ENCODE measurements at regions not wholly inside any gene's neighbourhood (a gene's known extent, or its start where the extent isn't known, plus 50 kb on each side); places are given as distances from the start of the nearest gene placed in this dataset.

DNA sequence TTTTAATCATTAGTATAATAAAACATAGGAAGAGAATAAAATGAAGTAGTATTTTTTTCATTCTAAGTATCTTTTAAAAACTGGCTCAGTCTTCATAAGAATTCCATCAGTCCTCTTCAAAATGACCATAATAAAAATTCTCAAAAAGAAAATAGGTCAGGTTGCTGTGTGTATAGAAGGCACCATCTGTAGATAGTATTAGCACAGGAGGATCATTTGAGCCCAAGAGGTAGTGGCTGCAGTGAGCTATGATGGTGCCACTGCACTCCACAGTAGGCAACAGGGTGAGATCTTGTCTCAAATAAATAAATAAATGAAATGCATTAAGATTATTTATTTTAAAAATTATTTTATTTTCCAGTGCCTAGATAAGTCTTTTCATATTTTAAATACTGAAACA, 475.8 kb downstream of the ZNF804A start:
- no peaks in the 10 kb centered on the region for H3K4me1 ChIP-seq (ENCODE audit: control insufficient read depth, insufficient read depth, low read length, poor library complexity, severe bottlenecking)
- H3K36me3 ChIP-seq (ENCODE audit: control insufficient read depth, insufficient read depth, low read length) = no peaks in the 10 kb centered on the region
- H3K27ac ChIP-seq (ENCODE audit: low read depth, low read length, severe bottlenecking) = no peak overlapping the region
- H3K9me3 ChIP-seq (ENCODE audit: control insufficient read depth, low read length) = no peaks in the 10 kb centered on the region
- no peak overlapping the region for H3K4me3 ChIP-seq (ENCODE audit: extremely low read depth, insufficient read depth, low read length, poor library complexity, severe bottlenecking)

DNA sequence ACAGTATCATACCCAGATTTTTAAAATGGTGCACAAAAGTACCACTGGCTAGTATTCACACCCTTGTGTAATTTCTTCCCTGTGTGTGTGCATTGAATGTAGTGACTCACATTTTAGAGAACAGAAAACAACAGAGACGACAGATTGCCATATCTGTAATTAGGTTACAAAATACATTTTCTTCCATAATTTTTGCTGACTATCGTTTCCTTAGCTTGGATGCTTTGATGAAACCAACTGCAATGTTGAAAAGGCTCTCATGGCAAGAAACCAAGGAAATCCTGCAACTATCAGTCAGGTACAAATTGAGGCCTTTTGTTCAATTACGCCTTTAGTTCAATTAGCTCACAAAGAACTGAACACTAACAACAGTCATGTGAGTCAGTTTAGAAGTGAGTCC, 484.4 kb downstream of the ZNF804A start:
- H3K4me1 ChIP-seq (ENCODE audit: control insufficient read depth, insufficient read depth, low read length, poor library complexity, severe bottlenecking) = no peaks in the 10 kb centered on the region
- H3K4me3 ChIP-seq (ENCODE audit: extremely low read depth, insufficient read depth, low read length, poor library complexity, severe bottlenecking) = no peak overlapping the region
- H3K36me3 ChIP-seq (ENCODE audit: control insufficient read depth, insufficient read depth, low read length) = no peaks in the 10 kb centered on the region
- no peak overlapping the region for H3K27ac ChIP-seq (ENCODE audit: low read depth, low read length, severe bottlenecking)
- no peaks in the 10 kb centered on the region for H3K9me3 ChIP-seq (ENCODE audit: control insufficient read depth, low read length)
- 86 to 100% methylated on average over 1 of the region's 3 CpGs for WGBS, 2 experiments (ENCODE audit: insufficient coverage in 2 of 2)

DNA sequence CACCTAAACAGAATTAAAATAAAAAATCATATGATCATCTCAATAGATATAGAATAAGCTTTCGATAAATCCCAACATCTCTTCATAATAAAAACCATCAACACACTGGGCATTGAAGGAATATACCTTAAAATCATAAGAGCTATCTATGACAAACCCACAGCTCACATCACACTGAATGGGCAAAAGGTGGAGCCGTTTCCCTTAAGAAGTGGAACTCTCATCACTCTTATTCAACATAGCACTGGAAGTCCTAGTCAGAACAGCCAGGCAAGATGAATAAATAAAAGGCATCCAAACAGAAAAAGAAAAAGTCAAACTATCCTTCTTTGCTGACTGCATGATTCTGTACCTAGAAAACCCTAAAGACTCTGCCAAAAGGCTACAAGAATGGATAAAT, 510.3 kb downstream of the ZNF804A start:
- Histone ChIP-seq H3K4me1 (ENCODE audit: control insufficient read depth, insufficient read depth, low read length, poor library complexity, severe bottlenecking) (no peaks in the 10 kb centered on the region), H3K4me3 (ENCODE audit: extremely low read depth, insufficient read depth, low read length, poor library complexity, severe bottlenecking) (no peak overlapping the region), H3K27ac (ENCODE audit: low read depth, low read length, severe bottlenecking) (no peak overlapping the region), H3K9me3 (ENCODE audit: control insufficient read depth, low read length) (no peaks in the 10 kb centered on the region), H3K36me3 (ENCODE audit: control insufficient read depth, insufficient read depth, low read length) (no peaks in the 10 kb centered on the region)
- WGBS, 2 experiments (ENCODE audit: insufficient coverage in 2 of 2) = 60% methylated on average over 1 of the region's 2 CpGs; no CpG with 5 or more reads in 1 of the 2 experiments

DNA sequence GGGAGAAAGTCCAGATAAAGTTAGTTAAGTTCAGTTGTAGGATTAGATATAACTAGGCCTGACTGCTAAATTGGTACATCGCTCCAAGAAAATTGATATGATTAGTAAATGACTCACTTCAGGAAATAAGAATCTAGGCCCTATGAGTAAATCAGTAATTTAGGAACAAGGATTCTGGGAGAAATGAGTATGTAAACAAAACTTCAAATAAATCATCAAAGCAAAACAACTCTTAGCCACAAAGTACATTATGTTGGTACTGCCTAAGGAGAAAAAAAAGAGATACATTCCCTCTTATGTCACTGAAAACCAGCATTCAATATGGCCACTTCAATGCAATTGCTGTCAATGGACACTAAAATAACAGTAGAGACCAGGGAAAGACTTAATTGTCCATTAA, 529.1 kb downstream of the ZNF804A start:
- Histone ChIP-seq H3K4me1 (ENCODE audit: control insufficient read depth, insufficient read depth, low read length, poor library complexity, severe bottlenecking) (no peaks in the 10 kb centered on the region), H3K36me3 (ENCODE audit: control insufficient read depth, insufficient read depth, low read length) (no peaks in the 10 kb centered on the region), H3K9me3 (ENCODE audit: control insufficient read depth, low read length) (no peaks in the 10 kb centered on the region), H3K4me3 (ENCODE audit: extremely low read depth, insufficient read depth, low read length, poor library complexity, severe bottlenecking) (no peak overlapping the region), H3K27ac (ENCODE audit: low read depth, low read length, severe bottlenecking) (no peak overlapping the region)
- WGBS, 2 experiments (ENCODE audit: insufficient coverage in 2 of 2) = 60% methylated on average over 1 of the region's 1 CpG; no CpG with 5 or more reads in 1 of the 2 experiments

DNA sequence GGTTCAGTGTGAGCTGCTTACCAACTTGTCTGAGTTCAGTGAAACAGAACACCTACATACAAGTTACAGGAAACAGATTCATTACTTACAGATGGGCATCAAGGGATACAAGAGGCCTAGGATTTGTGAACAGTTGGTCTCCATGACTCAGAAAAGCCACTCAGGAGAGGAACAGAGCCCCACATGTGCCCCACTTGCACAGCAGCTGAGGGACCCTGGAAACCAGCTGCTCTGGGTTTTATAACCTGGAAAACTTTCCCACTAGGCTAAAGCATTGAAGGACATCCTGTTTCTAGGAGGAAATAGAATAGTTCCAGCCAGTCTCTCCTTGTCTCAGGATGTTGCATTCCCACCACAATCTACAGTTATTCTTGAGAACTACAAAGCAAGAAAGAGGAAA, 530.0 kb downstream of the ZNF804A start:
- Histone ChIP-seq H3K4me1 (ENCODE audit: control insufficient read depth, insufficient read depth, low read length, poor library complexity, severe bottlenecking) (no peaks in the 10 kb centered on the region), H3K36me3 (ENCODE audit: control insufficient read depth, insufficient read depth, low read length) (no peaks in the 10 kb centered on the region), H3K9me3 (ENCODE audit: control insufficient read depth, low read length) (no peaks in the 10 kb centered on the region), H3K4me3 (ENCODE audit: extremely low read depth, insufficient read depth, low read length, poor library complexity, severe bottlenecking) (no peak overlapping the region), H3K27ac (ENCODE audit: low read depth, low read length, severe bottlenecking) (no peak overlapping the region)

DNA sequence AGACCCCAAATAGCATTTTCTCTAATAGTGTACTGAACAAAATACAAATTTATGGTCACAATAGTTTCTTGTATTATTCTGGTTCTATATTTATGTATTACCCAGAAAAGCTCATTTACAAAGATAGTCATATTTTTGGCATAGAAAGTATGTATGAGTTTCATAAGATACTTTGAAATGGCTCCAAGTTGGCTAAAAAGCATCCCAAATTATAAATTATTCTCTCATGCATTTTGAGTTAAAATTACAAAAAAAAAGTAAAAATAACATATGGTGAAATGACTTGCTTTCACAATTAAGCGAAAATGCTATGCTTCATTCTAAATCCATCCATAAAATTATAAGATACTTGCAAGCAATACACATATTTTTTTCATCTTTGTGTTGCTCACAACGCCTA, 530.7 kb downstream of the ZNF804A start:
- Histone ChIP-seq H3K4me1 (ENCODE audit: control insufficient read depth, insufficient read depth, low read length, poor library complexity, severe bottlenecking) (no peaks in the 10 kb centered on the region), H3K9me3 (ENCODE audit: control insufficient read depth, low read length) (no peaks in the 10 kb centered on the region), H3K4me3 (ENCODE audit: extremely low read depth, insufficient read depth, low read length, poor library complexity, severe bottlenecking) (no peak overlapping the region), H3K36me3 (ENCODE audit: control insufficient read depth, insufficient read depth, low read length) (no peaks in the 10 kb centered on the region), H3K27ac (ENCODE audit: low read depth, low read length, severe bottlenecking) (no peak overlapping the region)
- no CpG with 5 or more reads among the region's 2 CpGs for WGBS, 2 experiments (ENCODE audit: insufficient coverage in 2 of 2)

DNA sequence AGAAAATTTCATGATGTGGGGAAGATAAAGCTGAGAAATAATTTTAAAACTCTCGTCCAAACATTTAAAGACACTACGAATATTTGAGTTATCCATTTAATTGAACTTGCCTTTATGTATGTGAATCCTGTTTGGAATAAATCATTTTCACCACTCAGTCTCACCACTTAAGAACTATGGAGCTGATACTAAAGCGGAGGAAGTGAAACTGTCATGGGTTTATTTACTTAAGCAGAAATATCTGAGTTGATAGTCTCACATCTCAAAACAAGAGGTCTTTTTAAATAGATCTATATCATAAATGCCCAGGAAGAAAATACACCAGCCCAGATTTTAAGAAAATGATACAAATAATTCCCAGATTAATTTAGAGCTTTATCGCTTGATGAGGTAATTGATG, 532.4 kb downstream of the ZNF804A start:
- Histone ChIP-seq H3K27ac (ENCODE audit: low read depth, low read length, severe bottlenecking) (no peak overlapping the region), H3K36me3 (ENCODE audit: control insufficient read depth, insufficient read depth, low read length) (no peaks in the 10 kb centered on the region), H3K4me1 (ENCODE audit: control insufficient read depth, insufficient read depth, low read length, poor library complexity, severe bottlenecking) (no peaks in the 10 kb centered on the region), H3K9me3 (ENCODE audit: control insufficient read depth, low read length) (no peaks in the 10 kb centered on the region), H3K4me3 (ENCODE audit: extremely low read depth, insufficient read depth, low read length, poor library complexity, severe bottlenecking) (no peak overlapping the region)
- no CpG with 5 or more reads among the region's 4 CpGs for WGBS, 2 experiments (ENCODE audit: insufficient coverage in 2 of 2)

DNA sequence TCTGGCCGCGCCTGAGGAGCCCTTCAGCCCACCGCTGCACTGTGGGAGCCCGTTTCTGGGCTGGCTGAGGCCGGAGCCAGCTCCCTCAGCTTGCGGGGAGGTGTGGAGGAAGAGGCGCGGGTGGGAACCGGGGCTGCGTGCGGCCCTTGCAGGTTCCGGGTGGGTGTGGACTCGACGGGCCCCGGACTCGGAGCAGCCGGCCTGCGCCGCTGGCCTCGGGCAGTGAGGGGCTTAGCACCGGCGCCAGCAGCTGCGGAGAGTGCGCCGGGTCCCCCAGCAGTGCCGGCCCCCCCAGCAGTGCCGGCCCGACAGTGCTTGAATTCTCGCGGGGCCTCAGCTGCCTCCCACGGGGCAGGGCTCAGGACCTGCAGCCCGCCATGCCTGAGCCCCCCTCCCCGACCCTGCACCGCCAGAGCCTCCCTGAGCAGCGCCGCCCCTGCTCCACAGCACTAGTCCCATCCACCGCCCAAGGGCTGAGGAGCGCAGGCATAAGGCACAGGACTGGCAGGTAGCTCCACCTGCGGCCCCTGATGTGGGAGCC, 534.2 kb downstream of the ZNF804A start:
- H3K36me3 ChIP-seq (ENCODE audit: control insufficient read depth, insufficient read depth, low read length) = no peaks in the 10 kb centered on the region
- 93 to 98% methylated on average over 12 to 24 of the region's 39 CpGs for WGBS, 2 experiments (ENCODE audit: insufficient coverage in 2 of 2)
- H3K4me3 ChIP-seq (ENCODE audit: extremely low read depth, insufficient read depth, low read length, poor library complexity, severe bottlenecking) = no peak overlapping the region
- H3K4me1 ChIP-seq (ENCODE audit: control insufficient read depth, insufficient read depth, low read length, poor library complexity, severe bottlenecking) = no peaks in the 10 kb centered on the region
- H3K9me3 ChIP-seq (ENCODE audit: control insufficient read depth, low read length) = no peaks in the 10 kb centered on the region
- H3K27ac ChIP-seq (ENCODE audit: low read depth, low read length, severe bottlenecking) = no peak overlapping the region

DNA sequence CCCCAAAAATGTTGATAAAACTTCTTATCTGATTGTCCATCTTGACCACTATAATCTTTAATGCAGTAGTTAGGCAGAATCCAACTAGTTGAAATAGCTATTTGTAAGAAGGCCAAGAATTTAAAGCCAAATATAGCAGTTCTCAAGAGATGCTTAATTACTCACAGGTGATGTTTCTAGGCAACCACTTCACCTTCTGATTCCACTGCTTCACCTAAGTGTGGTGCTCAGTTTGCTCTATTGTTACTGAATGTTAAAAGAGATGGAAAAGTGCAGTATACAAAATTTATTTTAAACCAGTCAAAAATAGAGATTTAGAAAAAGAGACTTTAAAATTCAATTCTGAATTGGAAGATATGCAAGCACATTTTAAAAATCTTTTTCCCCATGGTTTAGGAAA, 539.4 kb downstream of the ZNF804A start:
- Histone ChIP-seq H3K4me3 (ENCODE audit: extremely low read depth, insufficient read depth, low read length, poor library complexity, severe bottlenecking) (no peak overlapping the region), H3K4me1 (ENCODE audit: control insufficient read depth, insufficient read depth, low read length, poor library complexity, severe bottlenecking) (no peaks in the 10 kb centered on the region), H3K27ac (ENCODE audit: low read depth, low read length, severe bottlenecking) (no peak overlapping the region), H3K9me3 (ENCODE audit: control insufficient read depth, low read length) (no peaks in the 10 kb centered on the region), H3K36me3 (ENCODE audit: control insufficient read depth, insufficient read depth, low read length) (no peaks in the 10 kb centered on the region)

DNA sequence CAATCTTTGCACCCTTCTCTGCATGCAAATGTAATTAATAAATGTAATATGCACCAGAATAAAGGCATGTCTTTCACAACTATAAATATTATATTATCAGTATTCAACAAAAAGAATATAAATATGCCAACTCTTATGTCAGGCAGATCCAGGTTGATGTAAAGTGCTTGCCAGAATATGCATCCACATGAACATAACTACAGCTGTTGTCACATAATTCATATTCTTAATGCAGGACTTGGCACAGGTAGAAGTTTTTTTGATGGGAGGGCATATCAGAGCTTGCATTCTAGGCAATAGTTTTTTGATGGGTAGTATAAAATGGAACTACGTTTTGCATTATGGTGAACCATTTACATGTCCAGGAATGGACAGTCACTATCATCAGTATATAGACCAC, 544.3 kb downstream of the ZNF804A start:
- H3K9me3 ChIP-seq (ENCODE audit: control insufficient read depth, low read length) = no peaks in the 10 kb centered on the region
- no peaks in the 10 kb centered on the region for H3K4me1 ChIP-seq (ENCODE audit: control insufficient read depth, insufficient read depth, low read length, poor library complexity, severe bottlenecking)
- no peaks in the 10 kb centered on the region for H3K36me3 ChIP-seq (ENCODE audit: control insufficient read depth, insufficient read depth, low read length)
- H3K27ac ChIP-seq (ENCODE audit: low read depth, low read length, severe bottlenecking) = no peak overlapping the region
- WGBS, 2 experiments (ENCODE audit: insufficient coverage in 2 of 2) = no CpG with 5 or more reads among the region's 1 CpG
- no peak overlapping the region for H3K4me3 ChIP-seq (ENCODE audit: extremely low read depth, insufficient read depth, low read length, poor library complexity, severe bottlenecking)

DNA sequence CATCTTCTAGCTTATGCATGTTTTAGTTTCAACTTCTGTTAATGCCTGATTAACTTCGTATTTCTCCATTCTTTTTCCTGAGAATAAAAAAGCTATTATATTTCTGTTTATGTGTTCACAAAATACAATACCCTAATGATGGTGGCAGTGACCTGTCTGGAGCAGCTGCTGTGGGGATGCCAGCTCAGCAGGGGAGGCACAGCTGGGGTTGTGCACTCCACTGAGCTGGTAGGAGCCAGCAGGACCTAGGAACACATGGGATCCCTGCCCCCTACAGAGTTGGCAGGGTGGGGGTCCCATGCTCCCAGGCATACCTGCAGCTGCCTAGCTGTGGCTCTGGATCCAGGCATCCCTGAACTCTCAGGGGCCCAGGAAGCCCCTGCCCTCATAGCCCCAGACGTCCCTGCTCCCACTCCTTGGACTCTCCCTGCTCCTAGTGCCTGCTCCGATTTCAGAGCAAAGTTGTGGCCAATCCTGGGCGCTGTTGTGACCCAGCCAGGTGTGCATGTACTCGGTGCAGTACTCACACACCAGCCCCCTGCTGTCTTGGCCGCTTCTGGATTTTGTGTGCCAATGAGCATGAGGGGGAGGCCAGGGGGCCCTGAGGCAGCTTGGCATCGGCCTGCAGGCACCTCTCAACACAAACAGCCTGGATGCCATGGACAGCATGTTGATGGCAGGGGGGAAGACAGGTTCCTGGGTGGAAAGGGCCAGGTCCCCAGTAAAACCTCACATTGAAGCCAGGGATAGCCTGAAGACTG, 546.0 kb downstream of the ZNF804A start:
- Histone ChIP-seq H3K4me1 (ENCODE audit: control insufficient read depth, insufficient read depth, low read length, poor library complexity, severe bottlenecking) (no peaks in the 10 kb centered on the region), H3K27ac (ENCODE audit: low read depth, low read length, severe bottlenecking) (no peak overlapping the region), H3K9me3 (ENCODE audit: control insufficient read depth, low read length) (no peaks in the 10 kb centered on the region), H3K4me3 (ENCODE audit: extremely low read depth, insufficient read depth, low read length, poor library complexity, severe bottlenecking) (no peak overlapping the region), H3K36me3 (ENCODE audit: control insufficient read depth, insufficient read depth, low read length) (no peaks in the 10 kb centered on the region)
- 73 to 85% methylated on average over 3 to 4 of the region's 7 CpGs for WGBS, 2 experiments (ENCODE audit: insufficient coverage in 2 of 2)

All from mesodermal cell (in vitro differentiated cells).